GM12874 (cell line): ENCODE measurements at regions not wholly inside any gene's neighbourhood (a gene's known extent, or its start where the extent isn't known, plus 50 kb on each side); places are given as distances from the start of the nearest gene placed in this dataset.

Source experiments
- CTCF ChIP-seq: IDR thresholded peaks from 2 replicates; pipeline ENCODE4 v1.5.1; 2011; ENCODE audit warnings: low read depth, mild to moderate bottlenecking, control low read depth, low read length, moderate library complexity; ENCODE audit not compliant: insufficient read depth

GRCh38 chr3:31048143-31048542 lies 153.7 kb upstream of the GADL1 start:
- TF ChIP-seq CTCF: no peak

GRCh38 chr3:31050296-31050695 lies 155.8 kb upstream of the GADL1 start:
- TF ChIP-seq CTCF: no peak

GRCh38 chr3:31051226-31051625 lies 156.8 kb upstream of the GADL1 start:
- TF ChIP-seq CTCF: no peak

- TF ChIP-seq CTCF: no peak
Observed at GRCh38 chr3:31053299-31053698, 158.8 kb upstream of the GADL1 start.

- TF ChIP-seq CTCF: no peak
Observed at GRCh38 chr3:31054032-31054431, 159.6 kb upstream of the GADL1 start.

GRCh38 chr3:31055757-31056156 lies 161.3 kb upstream of the GADL1 start:
- TF ChIP-seq CTCF: no peak

GRCh38 chr3:31057891-31058290 lies 163.4 kb upstream of the GADL1 start:
- TF ChIP-seq CTCF: no peak

- no peak for TF ChIP-seq CTCF
Observed at GRCh38 chr3:31064021-31064420, 169.6 kb upstream of the GADL1 start.
